ENCODE measurements at regions not wholly inside any gene's neighbourhood (a gene's known extent, or its start where the extent isn't known, plus 50 kb on each side); places are given as distances from the start of the nearest gene placed in this dataset.

GRCh38 chr18:22525313-22525712, 107.6 kb upstream of the CTAGE1 start:
- TF ChIP-seq, protein P1, sequence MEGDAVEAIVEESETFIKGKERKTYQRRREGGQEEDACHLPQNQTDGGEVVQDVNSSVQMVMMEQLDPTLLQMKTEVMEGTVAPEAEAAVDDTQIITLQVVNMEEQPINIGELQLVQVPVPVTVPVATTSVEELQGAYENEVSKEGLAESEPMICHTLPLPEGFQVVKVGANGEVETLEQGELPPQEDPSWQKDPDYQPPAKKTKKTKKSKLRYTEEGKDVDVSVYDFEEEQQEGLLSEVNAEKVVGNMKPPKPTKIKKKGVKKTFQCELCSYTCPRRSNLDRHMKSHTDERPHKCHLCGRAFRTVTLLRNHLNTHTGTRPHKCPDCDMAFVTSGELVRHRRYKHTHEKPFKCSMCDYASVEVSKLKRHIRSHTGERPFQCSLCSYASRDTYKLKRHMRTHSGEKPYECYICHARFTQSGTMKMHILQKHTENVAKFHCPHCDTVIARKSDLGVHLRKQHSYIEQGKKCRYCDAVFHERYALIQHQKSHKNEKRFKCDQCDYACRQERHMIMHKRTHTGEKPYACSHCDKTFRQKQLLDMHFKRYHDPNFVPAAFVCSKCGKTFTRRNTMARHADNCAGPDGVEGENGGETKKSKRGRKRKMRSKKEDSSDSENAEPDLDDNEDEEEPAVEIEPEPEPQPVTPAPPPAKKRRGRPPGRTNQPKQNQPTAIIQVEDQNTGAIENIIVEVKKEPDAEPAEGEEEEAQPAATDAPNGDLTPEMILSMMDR (IDR thresholded peaks at IDR 0.05; ENCODE audit: insufficient read depth, low read length): no peak
- TF ChIP-seq REST (IDR thresholded peaks at IDR 0.05; ENCODE audit: insufficient replicate concordance, low read depth) (no peak), SPI1 (IDR thresholded peaks at IDR 0.05; ENCODE audit: borderline replicate concordance, low read depth) (no peak)

All from HL-60 (cell line).